Tibial nerve (tissue), 4 donors: ENCODE measurements at regions not wholly inside any gene's neighbourhood (a gene's known extent, or its start where the extent isn't known, plus 50 kb on each side); places are given as distances from the start of the nearest gene placed in this dataset.

Experiments
- EP300 ChIP-seq, 2 donors: sonication (generic); formaldehyde crosslinking; IDR thresholded peaks; one replicate each; pipeline ENCODE4 v1.6.1; 2017; ENCODE audit warnings: antibody characterized with exemption in 2 of 2, mild to moderate bottlenecking in 1 of 2
- TF ChIP-seq, protein P1 (sequence below), 5 experiments: fragments of 200-600 bp in 3 of 5; fragments of 450-650 bp in 2 of 5; sonication (generic) in 3 of 5; IDR thresholded peaks; one replicate each; pipeline ENCODE4 v1.5.1; 2016 to 2019; ENCODE audit warnings: antibody characterized with exemption in 5 of 5, mild to moderate bottlenecking in 3 of 5, moderate library complexity in 2 of 5

DNA sequence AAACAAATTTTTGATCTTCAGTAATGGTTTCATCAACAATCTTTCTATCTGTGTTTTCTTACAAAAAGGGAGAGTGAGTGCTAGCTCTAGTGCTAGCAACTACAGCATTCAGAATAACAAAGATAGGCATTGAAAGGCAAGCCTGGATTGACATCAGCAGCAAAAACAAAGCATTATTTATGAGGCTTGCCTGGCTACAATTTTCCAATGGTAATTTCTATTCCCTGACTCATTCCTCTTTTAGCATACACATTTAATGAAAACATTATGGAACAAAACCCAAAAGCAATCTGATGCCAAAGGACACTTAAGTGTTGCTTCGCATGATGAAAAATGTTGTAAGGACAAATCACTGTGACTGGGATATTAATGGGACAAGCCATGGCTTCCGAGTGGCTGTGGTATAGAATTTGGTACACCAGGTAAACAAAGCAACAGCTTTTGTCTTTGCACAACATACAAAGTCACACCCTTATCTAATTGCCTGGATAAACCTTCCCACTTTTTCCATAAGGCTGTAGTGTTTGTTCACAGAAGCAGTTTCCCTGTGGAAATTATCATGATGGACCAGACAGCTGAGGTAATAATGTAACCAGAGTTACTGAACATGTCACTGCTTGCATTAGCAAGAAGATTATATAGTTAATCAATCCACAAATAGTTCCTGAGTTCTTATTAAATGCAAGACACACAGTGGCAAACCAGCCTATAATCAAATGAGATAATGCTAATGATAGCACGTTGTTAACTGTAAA, 179.8 kb upstream of the EDIL3 start:
- TF ChIP-seq, protein P1, sequence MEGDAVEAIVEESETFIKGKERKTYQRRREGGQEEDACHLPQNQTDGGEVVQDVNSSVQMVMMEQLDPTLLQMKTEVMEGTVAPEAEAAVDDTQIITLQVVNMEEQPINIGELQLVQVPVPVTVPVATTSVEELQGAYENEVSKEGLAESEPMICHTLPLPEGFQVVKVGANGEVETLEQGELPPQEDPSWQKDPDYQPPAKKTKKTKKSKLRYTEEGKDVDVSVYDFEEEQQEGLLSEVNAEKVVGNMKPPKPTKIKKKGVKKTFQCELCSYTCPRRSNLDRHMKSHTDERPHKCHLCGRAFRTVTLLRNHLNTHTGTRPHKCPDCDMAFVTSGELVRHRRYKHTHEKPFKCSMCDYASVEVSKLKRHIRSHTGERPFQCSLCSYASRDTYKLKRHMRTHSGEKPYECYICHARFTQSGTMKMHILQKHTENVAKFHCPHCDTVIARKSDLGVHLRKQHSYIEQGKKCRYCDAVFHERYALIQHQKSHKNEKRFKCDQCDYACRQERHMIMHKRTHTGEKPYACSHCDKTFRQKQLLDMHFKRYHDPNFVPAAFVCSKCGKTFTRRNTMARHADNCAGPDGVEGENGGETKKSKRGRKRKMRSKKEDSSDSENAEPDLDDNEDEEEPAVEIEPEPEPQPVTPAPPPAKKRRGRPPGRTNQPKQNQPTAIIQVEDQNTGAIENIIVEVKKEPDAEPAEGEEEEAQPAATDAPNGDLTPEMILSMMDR (IDR thresholded peaks at IDR 0.05), result no peak
- TF ChIP-seq EP300 (IDR thresholded peaks at IDR 0.05), result peak; percentile 21 to 59
